ENCODE measurements at regions not wholly inside any gene's neighbourhood (a gene's known extent, or its start where the extent isn't known, plus 50 kb on each side); places are given as distances from the start of the nearest gene placed in this dataset.

DNA sequence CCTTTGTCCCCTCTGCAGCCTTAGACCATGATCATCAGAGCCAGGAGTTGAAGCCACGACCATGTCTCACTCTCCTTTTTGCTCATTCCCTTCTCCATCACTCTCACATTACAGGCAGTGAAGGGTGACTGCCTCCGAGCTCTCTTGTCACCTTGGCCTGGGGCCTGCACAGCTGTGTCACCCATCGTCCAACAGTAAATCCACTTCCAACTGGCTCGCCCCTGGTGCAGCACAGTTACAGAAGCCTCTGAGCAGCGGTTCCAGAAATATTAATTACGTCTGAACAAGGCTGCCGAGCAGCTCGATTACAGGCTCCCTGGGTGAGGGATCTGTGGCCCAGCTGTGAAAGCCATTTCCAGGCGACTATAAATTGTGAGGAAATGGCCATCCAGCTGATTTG lies 528.2 kb downstream of the NR2F2 start:
- no peak for TF ChIP-seq POLR2A (IDR thresholded peaks at IDR 0.05)
- TF ChIP-seq, protein P1, sequence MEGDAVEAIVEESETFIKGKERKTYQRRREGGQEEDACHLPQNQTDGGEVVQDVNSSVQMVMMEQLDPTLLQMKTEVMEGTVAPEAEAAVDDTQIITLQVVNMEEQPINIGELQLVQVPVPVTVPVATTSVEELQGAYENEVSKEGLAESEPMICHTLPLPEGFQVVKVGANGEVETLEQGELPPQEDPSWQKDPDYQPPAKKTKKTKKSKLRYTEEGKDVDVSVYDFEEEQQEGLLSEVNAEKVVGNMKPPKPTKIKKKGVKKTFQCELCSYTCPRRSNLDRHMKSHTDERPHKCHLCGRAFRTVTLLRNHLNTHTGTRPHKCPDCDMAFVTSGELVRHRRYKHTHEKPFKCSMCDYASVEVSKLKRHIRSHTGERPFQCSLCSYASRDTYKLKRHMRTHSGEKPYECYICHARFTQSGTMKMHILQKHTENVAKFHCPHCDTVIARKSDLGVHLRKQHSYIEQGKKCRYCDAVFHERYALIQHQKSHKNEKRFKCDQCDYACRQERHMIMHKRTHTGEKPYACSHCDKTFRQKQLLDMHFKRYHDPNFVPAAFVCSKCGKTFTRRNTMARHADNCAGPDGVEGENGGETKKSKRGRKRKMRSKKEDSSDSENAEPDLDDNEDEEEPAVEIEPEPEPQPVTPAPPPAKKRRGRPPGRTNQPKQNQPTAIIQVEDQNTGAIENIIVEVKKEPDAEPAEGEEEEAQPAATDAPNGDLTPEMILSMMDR (IDR thresholded peaks at IDR 0.05 in 4 of 5, conservative IDR thresholded peaks at IDR 0.05 in 1 of 5) = no peak

Data from gastrocnemius medialis (tissue), 4 donors.